Psoas muscle (tissue), 7 donors: ENCODE measurements at regions not wholly inside any gene's neighbourhood (a gene's known extent, or its start where the extent isn't known, plus 50 kb on each side); places are given as distances from the start of the nearest gene placed in this dataset.

Source experiments
- ATAC-seq, 4 donors: fragments of 200-7000 bp; cut with Tn5 transposase; one replicate each; pipeline ENCODE4 v1.9.1; 2020; ENCODE audit warnings: moderate library complexity in 3 of 4, mild to moderate bottlenecking in 2 of 4
- DNase-seq, 2 donors: peaks; one replicate each; pipeline ENCODE4 v3.0.0-alpha.2; 2020
- H3K27ac ChIP-seq: fragments of 200-600 bp; one replicate; pipeline ENCODE4 v1.8.0; 2022
- H3K27me3 ChIP-seq, 3 donors: fragments of 200-600 bp in 1 of 3; one replicate each; pipeline versions ENCODE4 v1.6.1 to v1.8.0; 2013 to 2022; ENCODE audit warnings: low read length in 2 of 3, mild to moderate bottlenecking in 2 of 3, moderate library complexity in 1 of 3; ENCODE audit not compliant: insufficient read depth in 3 of 3
- H3K36me3 ChIP-seq, 2 donors: fragments of 200-600 bp in 1 of 2; one replicate each; pipeline versions ENCODE4 v1.6.1 to v1.8.0; 2013 to 2022; ENCODE audit warnings: low read depth in 1 of 2, mild to moderate bottlenecking in 1 of 2, moderate library complexity in 1 of 2; ENCODE audit not compliant: insufficient read depth in 1 of 2
- H3K4me1 ChIP-seq: fragments of 200-600 bp; one replicate; pipeline ENCODE4 v1.8.0; 2022
- H3K4me3 ChIP-seq: fragments of 200-600 bp; one replicate; pipeline ENCODE4 v1.8.0; 2022; ENCODE audit warnings: mild to moderate bottlenecking
- H3K9me3 ChIP-seq: fragments of 200-600 bp; one replicate; pipeline ENCODE4 v1.8.0; 2022
- WGBS, 3 donors: extraction: QIAGEN DNeasy Blood & Tissue Kit; methylation state at CpG; one replicate each; pipeline versions ENCODE4 v1.1.6 to v1.1.7; 2013; 5-methylcytosine and 5-hydroxymethylcytosine counted together
- intact Hi-C, 2 donors: fragments of 100-400 bp; cut with DNase I; formaldehyde crosslinking; loops; one replicate each; pipeline versions ENCODE4 v1.11.0 to v1.14.2; 2022
- TF ChIP-seq, protein P1 (sequence below): fragments of 200-600 bp; IDR thresholded peaks from one replicate; pipeline ENCODE4 v1.8.0; 2022; ENCODE audit warnings: antibody characterized with exemption
- donor health status: healthy with polysubstance abuse.
- donor health status: DM: no; HTN: no; CAD: no; lungs with moderate emphysema.
- donor health status: Bipolar disorder and iron deficiency.
- donor health status: healthy.
- donor health status: DM: yes; HTN: yes; CAD: no.
- donor health status: DM: no; HTN: no; CAD: no.
- donor health status: DM: yes; HTN: yes; CAD: no.

DNA sequence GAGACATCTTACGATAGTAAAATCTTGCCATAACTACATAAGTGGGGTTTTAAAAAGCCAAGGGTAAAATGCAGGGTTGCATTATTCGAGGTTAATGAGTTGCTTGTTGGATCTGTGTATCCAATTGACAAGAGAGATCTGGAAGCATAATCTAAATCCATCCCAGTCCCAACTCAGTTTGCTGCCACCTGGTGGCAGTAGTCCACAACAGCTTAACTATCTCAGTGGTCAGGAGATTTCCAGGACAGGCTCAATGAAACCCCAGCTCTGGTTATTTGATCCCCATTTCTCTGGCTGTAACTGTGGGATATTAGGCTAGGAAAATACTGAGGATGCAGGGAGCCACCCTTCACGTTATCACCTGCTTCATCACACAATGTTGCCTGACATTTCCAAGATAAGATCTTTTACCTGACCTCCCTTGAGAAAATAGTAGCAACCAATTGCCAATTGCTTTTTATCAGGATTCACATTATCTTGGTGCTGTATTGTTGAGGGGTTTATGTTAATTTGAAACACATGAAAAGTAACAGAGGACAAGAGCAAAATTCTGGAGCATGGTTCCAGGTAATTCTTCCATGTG is 88.2 kb upstream of the TNIP3 start:
- DNase-seq (peak; percentile 52 to 76), ATAC-seq (peak; percentile 64 to 82 (median 73))
- TF ChIP-seq, protein P1, sequence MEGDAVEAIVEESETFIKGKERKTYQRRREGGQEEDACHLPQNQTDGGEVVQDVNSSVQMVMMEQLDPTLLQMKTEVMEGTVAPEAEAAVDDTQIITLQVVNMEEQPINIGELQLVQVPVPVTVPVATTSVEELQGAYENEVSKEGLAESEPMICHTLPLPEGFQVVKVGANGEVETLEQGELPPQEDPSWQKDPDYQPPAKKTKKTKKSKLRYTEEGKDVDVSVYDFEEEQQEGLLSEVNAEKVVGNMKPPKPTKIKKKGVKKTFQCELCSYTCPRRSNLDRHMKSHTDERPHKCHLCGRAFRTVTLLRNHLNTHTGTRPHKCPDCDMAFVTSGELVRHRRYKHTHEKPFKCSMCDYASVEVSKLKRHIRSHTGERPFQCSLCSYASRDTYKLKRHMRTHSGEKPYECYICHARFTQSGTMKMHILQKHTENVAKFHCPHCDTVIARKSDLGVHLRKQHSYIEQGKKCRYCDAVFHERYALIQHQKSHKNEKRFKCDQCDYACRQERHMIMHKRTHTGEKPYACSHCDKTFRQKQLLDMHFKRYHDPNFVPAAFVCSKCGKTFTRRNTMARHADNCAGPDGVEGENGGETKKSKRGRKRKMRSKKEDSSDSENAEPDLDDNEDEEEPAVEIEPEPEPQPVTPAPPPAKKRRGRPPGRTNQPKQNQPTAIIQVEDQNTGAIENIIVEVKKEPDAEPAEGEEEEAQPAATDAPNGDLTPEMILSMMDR: peak; percentile 78
- Histone ChIP-seq H3K9me3 (no peaks in the 10 kb centered on the region), H3K36me3 (no peaks in the 10 kb centered on the region), H3K4me3 (no peak overlapping the region), H3K4me1 (peaks cover 3% of the 10 kb centered on the region), H3K27me3 (no peaks in the 10 kb centered on the region), H3K27ac (no peak overlapping the region)
- WGBS, 3 donors: 15 to 17% (median 16%) methylated on average over 3 of the region's 3 CpGs
- intact Hi-C loops: loop anchor here (2.0 to 10.0 kb wide), 4 partner anchors 60 to 1178 kb away; no protein-coding TSS in a partner anchor

DNA sequence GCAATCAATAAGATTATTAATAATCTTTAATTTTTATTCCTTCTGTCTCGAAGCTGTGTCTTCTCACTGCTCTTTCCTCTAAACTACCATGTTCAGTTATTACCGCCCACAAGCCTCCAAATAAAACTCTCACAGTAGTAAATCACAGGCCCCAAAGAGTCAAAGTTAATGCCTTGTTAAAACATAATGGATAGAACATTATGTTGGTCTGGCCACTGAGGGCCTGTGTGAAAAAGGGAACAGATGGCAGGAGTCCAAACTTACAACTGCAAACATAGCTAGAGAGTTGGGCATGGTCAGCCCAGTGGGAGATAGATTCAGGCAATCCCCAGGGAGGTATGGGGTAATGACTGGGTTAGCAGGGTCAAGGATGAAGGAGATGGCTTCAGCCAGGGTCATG is 84.6 kb upstream of the TNIP3 start:
- Histone ChIP-seq H3K36me3 (no peaks in the 10 kb centered on the region), H3K4me3 (no peak overlapping the region), H3K9me3 (no peaks in the 10 kb centered on the region), H3K27me3 (no peaks in the 10 kb centered on the region), H3K27ac (no peak overlapping the region), H3K4me1 (no peaks in the 10 kb centered on the region)
- intact Hi-C loops: no loop called here
- DNase-seq (no peak), ATAC-seq (no peak)
- TF ChIP-seq, protein P1: no peak
- 88 to 94% (median 92%) methylated on average over 2 of the region's 2 CpGs for WGBS, 3 donors

DNA sequence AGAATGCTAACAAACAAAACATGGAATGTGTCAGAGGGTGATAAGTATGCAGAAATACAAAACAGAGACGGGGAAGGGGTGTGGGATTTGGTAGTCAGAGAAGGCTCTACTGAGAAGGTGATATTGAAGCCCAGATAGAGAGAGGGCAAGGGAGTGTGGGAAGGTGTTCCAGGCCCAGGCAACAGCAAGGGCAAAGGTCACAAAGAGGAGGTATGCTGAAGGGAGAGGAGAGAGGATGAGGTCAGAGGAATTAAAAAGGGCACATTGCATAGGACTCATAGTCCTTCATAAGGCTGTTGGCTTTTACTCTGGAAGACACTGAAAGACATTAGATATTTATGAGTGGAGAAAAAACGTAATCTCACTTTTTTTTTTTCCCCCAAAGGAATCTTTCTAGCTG is 82.6 kb upstream of the TNIP3 start:
- H3K9me3 ChIP-seq: no peaks in the 10 kb centered on the region
- no peaks in the 10 kb centered on the region for H3K4me1 ChIP-seq
- DNase-seq (no peak), ATAC-seq (no peak)
- TF ChIP-seq, protein P1: no peak
- no peak overlapping the region for H3K27ac ChIP-seq
- intact Hi-C loops: no loop called here
- no peaks in the 10 kb centered on the region for H3K36me3 ChIP-seq
- 70 to 71% (median 71%) methylated on average over 2 of the region's 2 CpGs for WGBS, 3 donors
- no peaks in the 10 kb centered on the region for H3K27me3 ChIP-seq
- no peak overlapping the region for H3K4me3 ChIP-seq

DNA sequence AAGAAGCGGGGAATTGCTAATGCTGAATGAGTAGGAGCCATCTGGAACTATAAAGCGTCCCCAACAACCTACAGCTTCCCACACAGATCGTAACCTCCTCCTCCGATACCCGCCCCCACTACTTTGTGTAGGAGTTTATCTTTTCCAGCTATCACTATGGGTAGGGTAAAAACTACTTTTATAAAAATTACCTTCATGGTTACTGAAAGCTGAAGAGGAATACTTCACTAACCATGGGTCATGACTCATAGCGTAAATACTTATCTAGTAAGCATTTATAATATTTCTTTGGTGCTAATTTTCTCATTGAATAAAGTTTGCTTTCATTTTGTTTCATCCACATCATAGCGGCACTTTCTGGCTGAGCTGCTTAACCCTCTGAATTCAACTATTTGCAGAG is 79.4 kb upstream of the TNIP3 start:
- intact Hi-C loops: loop anchor here in 1 of 2 donors (5.0 kb wide), 1 partner anchor 326 kb away; no protein-coding TSS in a partner anchor
- Histone ChIP-seq H3K27me3 (no peaks in the 10 kb centered on the region), H3K9me3 (no peaks in the 10 kb centered on the region), H3K27ac (no peak overlapping the region), H3K4me1 (no peaks in the 10 kb centered on the region), H3K36me3 (no peaks in the 10 kb centered on the region), H3K4me3 (no peak overlapping the region)
- 85 to 89% (median 87%) methylated on average over 7 of the region's 7 CpGs for WGBS, 3 donors
- TF ChIP-seq, protein P1: no peak
- DNase-seq: no peak
- ATAC-seq: no peak
